ENCODE measurements at regions not wholly inside any gene's neighbourhood (a gene's known extent, or its start where the extent isn't known, plus 50 kb on each side); places are given as distances from the start of the nearest gene placed in this dataset.
"Not testable (repeated sequence)": the region's sequence is repeated elsewhere in the genome, so short reads cannot be mapped to it uniquely, and the experiment has no call there.

DNA sequence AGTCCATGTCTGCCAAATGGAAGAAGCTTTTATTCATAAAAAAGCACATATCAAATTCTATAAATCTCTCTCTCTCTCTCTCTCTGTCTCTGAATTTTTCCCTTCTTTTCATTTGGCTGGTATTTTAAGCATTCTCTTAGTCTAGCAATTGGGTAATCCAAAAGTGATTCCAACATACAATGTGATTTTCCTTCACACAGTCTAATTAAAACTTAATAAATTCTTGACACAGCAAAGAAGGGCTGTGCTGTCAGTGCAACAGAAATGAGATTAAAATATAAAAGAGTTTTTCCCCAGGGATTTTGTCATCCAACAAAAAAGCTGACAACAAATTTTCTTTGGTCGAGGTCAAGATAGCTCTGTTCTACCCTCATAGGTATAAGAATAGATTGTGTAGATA lies 216.9 kb downstream of the CENPC start:
- DNase-seq, result no peak

- no peak for DNase-seq
These were observed 217.4 kb downstream of the CENPC start for GRCh38 chr4:67328018-67328278.

DNA sequence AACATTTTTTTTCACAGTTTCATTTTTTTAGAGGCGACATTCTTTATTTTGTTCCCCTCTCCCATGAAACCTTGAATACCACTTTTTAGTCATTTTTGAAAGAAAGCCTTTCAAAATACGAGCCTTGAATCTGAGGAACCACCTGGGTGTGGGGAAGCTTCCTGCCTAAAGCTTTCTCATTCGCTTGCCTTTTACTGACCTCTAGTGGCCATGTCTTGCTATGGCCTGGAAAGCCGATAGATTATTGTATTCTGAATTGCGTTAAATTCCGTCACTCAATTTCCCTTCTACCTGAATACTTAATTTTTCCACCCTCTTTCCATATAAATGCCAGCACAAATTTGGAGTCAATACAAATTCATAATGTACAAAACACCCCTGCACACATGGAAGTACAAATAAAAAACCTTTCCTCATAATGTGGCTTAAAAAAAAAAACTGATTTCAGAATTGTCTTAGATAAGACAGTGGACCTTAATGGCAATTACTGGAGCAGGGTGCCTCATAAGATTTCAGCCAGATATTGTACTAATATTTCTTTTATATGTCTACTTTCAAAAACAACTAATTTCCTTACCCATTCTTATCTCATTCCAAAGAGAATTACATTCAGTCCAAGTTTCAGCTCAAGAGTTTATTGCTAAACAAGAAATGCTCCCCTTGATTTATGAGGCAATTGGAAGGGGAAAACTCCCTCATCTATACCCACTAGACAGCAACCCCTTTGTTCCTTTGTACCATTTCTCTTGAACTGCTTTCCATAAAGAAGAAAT lies 217.9 kb downstream of the CENPC start:
- peak; percentile 51 for DNase-seq

DNA sequence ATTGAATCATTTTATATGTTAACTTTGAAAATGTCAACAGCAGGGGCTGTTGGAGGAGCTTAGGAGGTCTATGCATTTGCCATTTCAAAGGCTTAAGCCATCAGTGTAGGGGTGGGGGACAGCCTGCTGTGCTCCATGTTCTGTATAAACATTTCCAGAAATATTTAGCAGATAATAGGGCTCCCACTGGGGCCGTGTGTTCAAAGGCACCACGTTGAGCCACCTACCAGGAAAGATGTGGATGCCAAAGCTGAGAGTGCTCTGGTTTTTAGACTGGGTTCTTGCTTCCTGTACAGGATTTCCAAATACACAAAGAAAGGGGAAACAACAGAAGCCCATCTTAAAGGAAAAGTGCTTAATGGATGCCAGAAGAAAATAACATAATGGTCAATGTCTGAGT lies 219.5 kb downstream of the CENPC start:
- no peak for DNase-seq

GRCh38 chr4:67320645-67321044 lies 224.7 kb downstream of the CENPC start:
- DNase-seq, result no peak

- DNase-seq, result not testable (repeated sequence)
These were observed 225.7 kb downstream of the CENPC start for GRCh38 chr4:67319607-67320006.

- not testable (repeated sequence) for DNase-seq
These were observed 244.7 kb downstream of the CENPC start for GRCh38 chr4:67300497-67301185.

GRCh38 chr4:67292636-67293035 lies 252.7 kb downstream of the CENPC start:
- DNase-seq, result peak; percentile 67

GRCh38 chr4:67292045-67292444 lies 253.3 kb downstream of the CENPC start:
- DNase-seq, result no peak

DNA sequence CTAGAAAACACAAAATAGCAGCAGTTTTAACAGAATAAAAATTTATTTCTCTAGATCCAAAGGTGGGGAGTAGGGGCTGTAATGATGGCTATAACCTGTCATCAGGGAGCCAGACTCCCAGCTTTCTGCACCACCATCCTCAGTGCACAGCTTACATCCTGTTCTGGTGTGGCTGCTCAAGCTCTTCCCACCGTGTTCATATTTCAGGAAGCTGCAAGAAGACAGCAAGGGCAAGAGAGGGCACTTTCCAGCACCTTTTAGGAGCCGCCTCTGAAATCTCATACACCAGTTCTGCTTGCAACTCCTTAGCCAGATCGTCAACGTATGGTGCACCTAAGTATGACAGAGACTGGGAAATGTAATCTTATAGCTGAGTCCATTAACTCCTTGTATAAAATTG lies 253.7 kb downstream of the CENPC start:
- no peak for DNase-seq

GRCh38 chr4:67288964-67289363 lies 256.3 kb downstream of the CENPC start:
- peak; percentile 65 for DNase-seq

GRCh38 chr4:67286724-67287123 lies 258.6 kb downstream of the CENPC start:
- DNase-seq, result no peak

DNA sequence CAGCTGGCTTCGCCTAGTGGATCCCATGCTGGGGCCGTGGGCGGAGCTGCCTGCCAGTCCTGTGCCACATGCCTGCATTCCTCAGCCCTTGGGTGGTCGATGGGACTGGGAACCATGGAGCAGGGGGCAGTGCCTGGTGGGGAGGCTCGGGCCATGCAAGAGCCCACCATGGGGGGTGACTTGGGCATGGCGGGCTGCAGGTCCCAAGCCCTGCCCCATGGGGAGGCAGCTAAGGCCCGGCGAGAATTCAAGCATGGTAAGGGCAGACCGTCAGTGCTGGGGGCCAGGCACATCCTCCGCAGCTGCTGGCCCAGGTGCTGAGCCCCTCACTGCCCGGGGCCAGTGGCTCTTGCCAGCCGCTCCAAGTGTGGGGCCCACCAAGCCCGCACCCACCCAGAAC lies 262.6 kb downstream of the CENPC start:
- DNase-seq, result no peak

DNA sequence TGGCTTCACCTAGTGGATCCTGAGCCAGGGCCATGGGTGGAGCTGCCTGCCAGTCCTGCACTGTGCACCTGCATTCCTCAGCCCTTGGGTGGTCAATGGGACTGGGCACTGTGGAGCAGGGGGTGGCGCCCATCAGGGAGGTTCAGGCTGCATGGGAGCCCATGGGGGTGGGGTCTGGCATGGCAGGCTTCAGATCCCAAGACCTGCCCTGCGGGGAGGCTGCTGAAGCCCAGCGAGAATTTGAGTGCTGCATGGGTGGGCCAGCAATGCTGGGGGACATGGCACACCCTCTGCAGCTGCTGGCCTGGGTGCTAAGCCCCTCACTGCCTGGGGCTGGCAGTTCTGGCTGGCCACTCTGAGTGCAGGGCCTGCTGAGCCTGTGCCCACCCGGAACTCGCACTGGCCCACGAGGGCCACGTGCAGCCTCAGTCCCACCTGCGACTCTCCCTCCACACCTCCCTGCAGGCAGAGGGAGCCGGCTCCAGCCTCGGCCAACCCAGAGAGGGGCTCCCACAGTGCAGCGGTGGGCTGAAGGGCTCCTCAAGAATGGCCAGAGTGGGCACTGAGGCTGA lies 270.0 kb downstream of the CENPC start:
- DNase-seq, result no peak

- DNase-seq, result not testable (repeated sequence)
These were observed 270.6 kb downstream of the CENPC start for GRCh38 chr4:67274671-67275070.

DNA sequence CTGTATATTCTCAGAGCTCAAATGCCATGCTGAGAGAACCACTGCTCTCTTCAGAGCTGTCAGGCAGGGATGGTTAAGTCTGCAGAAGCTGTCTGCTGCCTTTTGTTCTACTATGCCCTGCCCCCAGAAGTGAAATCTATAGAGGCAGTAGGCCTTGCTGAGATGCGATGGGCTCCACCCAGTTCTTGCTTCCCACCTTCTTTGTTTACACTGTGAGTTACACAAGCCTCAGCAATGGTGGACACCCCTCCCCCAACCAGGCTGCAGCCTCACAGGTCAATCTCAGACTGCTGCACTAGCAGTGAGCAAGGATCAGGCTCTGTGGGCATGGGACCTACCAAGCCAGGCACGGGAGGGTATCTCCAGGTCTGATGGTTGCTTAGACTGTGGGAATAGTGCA lies 271.6 kb downstream of the CENPC start:
- DNase-seq, result no peak

DNA sequence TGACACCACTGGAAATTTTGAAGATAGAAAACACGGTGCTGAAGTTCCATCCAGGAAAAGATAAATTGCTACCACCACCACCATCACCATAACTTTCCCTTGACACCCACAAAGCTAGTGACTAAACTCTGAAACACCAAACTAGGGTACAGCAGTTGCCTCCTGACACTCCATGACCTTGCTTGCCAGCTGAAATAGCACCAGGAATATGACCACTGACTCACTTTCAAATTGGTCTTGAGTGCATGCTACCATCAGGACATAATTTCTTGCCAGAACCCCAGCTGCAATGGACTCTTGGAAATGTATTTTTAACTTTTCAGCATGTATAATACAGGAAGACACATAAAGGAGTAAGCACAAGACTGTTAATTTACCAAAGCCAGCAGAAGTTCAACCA lies 283.3 kb downstream of the CENPC start:
- no peak for DNase-seq

- DNase-seq, result no peak
These were observed 288.8 kb downstream of the CENPC start for GRCh38 chr4:67256388-67257043.

GRCh38 chr4:67250131-67250896 lies 295.0 kb downstream of the CENPC start:
- DNase-seq, result peak; percentile 25

- no peak for DNase-seq
These were observed 308.5 kb downstream of the CENPC start for GRCh38 chr4:67236788-67237187.

DNA sequence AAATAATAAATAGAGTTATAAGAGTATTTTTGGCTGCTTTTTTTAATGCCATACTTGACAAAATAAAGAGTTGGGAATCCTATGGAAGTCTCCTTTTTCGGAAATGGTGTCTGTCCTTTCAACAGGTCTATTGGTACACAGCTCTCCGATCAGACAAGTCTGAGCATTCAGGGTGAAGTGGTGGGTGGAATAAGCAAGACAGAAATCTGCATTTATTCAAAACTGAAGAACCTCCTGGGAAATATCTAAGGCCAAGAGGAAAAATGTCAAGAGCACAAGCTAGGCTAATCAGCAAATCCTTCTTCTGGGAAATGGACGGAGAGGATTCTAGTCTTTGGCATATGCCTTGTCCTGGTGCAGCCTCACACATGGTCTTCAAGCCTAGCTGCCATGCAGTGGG lies 309.0 kb downstream of the CENPC start:
- DNase-seq, result no peak

- DNase-seq, result no peak
These were observed 311.0 kb downstream of the CENPC start for GRCh38 chr4:67234296-67234695.

- no peak for DNase-seq
These were observed 316.2 kb downstream of the CENPC start for GRCh38 chr4:67229148-67229547.
